ENCODE measurements at regions not wholly inside any gene's neighbourhood (a gene's known extent, or its start where the extent isn't known, plus 50 kb on each side); places are given as distances from the start of the nearest gene placed in this dataset.
A peak's percentile ranks its signal among the peaks of the same experiment; 100 is the strongest.

DNA sequence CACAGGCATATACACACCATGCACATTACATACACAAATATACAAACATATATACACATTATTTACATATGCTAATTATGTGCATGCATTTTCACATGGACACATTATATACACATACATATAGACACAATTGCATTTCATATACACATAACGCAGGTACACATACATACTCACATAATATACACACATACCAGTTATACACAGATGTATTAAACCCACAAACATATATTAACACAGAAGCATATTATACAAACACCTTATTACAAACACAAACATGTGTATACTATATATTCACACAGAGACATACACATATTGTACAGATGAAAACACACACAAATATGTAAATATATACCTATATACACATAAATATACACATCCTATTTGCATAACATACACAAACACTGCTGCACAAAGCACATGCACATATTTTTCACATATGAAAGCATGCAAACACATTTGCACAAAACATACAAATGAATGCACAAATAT lies 140.2 kb downstream of the VEGFA start (continued):
- 0 out of 4 replicates have a peak, but pooled peaks of 1 of the 2 experiments have one; percentile 6 for TF ChIP-seq FOXK2 (conservative IDR thresholded peaks at IDR 0.05 in 1 of 2, IDR thresholded peaks at IDR 0.05 in 1 of 2; ENCODE audit: low read depth in 2 of 2)
- TF ChIP-seq, protein P1, sequence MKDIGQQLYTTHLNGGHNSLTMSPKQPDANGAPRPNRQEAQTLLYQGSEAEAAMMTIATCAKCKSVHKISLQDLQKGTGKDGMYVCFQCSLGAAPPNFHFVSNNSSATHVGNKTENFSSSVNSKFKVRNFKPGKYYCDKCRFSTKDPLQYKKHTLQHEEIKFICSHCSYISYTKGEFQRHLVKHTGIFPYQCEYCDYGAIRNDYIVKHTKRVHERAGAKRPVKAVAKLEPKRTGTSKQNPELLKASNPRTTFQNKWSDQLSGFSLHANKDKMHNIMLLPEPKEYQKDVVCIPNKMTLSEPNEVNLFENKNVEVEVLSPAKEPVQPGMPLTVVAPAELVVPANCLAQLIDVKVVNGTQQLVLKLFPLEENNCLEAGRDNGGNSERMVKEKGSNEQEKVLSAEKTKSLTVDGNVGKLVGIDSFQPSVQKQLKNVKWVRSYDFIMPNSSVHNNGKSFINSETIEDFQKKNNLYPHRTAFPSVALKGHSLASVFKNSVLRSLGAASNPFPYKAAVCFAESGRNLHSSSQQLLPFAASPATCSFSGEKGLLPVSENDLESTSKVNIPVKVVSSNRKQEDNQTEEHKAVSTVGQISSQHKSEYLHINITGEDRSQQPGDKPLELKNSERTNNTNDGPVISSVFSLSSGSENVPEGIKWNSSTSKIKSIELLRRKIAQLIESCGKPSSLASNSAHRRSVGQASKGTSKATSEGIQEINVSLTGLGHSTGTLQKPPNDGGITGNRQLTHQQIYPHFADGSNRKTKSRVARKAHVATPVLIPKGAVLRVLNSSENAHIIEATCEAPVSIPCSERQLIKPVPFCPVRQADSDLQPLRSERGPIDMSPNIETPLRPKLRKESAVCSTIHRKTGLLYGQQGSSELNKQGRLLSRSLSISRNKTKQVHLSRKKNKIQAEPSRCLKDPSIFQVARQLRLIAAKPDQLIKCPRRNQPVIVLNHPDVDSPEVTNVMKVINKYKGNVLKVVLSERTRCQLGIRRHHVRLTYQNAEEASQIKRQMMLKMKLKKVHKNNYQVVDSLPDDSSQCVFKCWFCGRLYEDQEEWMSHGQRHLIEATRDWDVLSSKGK (CRISPR knock-in tag; IDR thresholded peaks at IDR 0.05), result 0 out of 2 replicates have a peak, but pooled peaks have one; percentile 57
- TF ChIP-seq SRF (CRISPR knock-in tag; IDR thresholded peaks at IDR 0.05), result 0 out of 4 replicates have a peak, but pooled peaks of 1 of the 2 experiments have one; percentile 6
- no peak for TF ChIP-seq NFIC (IDR thresholded peaks at IDR 0.05)
- TF ChIP-seq TRIM24 (IDR thresholded peaks at IDR 0.05), result no peak
- TF ChIP-seq SRSF7 (optimal IDR thresholded peaks at IDR 0.05; ENCODE audit: low read depth, low read length), result no peak
- TF ChIP-seq ESRRB (CRISPR knock-in tag; IDR thresholded peaks at IDR 0.05; ENCODE audit: borderline replicate concordance), result no peak
- TF ChIP-seq, protein P2, sequence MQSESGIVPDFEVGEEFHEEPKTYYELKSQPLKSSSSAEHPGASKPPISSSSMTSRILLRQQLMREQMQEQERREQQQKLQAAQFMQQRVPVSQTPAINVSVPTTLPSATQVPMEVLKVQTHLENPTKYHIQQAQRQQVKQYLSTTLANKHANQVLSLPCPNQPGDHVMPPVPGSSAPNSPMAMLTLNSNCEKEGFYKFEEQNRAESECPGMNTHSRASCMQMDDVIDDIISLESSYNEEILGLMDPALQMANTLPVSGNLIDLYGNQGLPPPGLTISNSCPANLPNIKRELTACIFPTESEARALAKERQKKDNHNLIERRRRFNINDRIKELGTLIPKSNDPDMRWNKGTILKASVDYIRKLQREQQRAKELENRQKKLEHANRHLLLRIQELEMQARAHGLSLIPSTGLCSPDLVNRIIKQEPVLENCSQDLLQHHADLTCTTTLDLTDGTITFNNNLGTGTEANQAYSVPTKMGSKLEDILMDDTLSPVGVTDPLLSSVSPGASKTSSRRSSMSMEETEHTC (IDR thresholded peaks at IDR 0.05), result no peak
- TF ChIP-seq, protein P3, sequence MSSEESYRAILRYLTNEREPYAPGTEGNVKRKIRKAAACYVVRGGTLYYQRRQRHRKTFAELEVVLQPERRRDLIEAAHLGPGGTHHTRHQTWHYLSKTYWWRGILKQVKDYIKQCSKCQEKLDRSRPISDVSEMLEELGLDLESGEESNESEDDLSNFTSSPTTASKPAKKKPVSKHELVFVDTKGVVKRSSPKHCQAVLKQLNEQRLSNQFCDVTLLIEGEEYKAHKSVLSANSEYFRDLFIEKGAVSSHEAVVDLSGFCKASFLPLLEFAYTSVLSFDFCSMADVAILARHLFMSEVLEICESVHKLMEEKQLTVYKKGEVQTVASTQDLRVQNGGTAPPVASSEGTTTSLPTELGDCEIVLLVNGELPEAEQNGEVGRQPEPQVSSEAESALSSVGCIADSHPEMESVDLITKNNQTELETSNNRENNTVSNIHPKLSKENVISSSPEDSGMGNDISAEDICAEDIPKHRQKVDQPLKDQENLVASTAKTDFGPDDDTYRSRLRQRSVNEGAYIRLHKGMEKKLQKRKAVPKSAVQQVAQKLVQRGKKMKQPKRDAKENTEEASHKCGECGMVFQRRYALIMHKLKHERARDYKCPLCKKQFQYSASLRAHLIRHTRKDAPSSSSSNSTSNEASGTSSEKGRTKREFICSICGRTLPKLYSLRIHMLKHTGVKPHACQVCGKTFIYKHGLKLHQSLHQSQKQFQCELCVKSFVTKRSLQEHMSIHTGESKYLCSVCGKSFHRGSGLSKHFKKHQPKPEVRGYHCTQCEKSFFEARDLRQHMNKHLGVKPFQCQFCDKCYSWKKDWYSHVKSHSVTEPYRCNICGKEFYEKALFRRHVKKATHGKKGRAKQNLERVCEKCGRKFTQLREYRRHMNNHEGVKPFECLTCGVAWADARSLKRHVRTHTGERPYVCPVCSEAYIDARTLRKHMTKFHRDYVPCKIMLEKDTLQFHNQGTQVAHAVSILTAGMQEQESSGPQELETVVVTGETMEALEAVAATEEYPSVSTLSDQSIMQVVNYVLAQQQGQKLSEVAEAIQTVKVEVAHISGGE (CRISPR knock-in tag; IDR thresholded peaks at IDR 0.05), result no peak
- TF ChIP-seq ZFP91 (CRISPR knock-in tag; IDR thresholded peaks at IDR 0.05), result no peak
- TF ChIP-seq THRAP3 (IDR thresholded peaks at IDR 0.05; ENCODE audit: borderline replicate concordance), result no peak
- 0 out of 2 replicates have a peak, but pooled peaks have one; percentile 9 for TF ChIP-seq ZBTB33 (CRISPR knock-in tag; IDR thresholded peaks at IDR 0.05)
- TF ChIP-seq ZNF23 (CRISPR knock-in tag; IDR thresholded peaks at IDR 0.05), result no peak
- no peak for TF ChIP-seq ZEB2 (IDR thresholded peaks at IDR 0.05)
- TF ChIP-seq GATAD2A (IDR thresholded peaks at IDR 0.05), result no peak
- TF ChIP-seq ZNF232 (CRISPR knock-in tag; IDR thresholded peaks at IDR 0.05), result no peak

Measured in K562 (cell line).